H9 (cell line): ENCODE measurements at regions not wholly inside any gene's neighbourhood (a gene's known extent, or its start where the extent isn't known, plus 50 kb on each side); places are given as distances from the start of the nearest gene placed in this dataset.

ENCODE experiments used
- DNase-seq: peaks from one replicate; pipeline ENCODE4 v3.0.0-alpha.2; 2017
- H2AFZ ChIP-seq: one replicate; pipeline ENCODE4 v1.6.1; 2013; ENCODE audit warnings: mild to moderate bottlenecking, low read length, control low read depth, moderate library complexity
- H2AK5ac ChIP-seq: 2 replicates; pipeline ENCODE4 v1.6.1; 2013; ENCODE audit warnings: low read length, control low read depth, mixed read lengths; ENCODE audit not compliant: insufficient read length
- H2BK120ac ChIP-seq: one replicate; pipeline ENCODE4 v1.6.1; 2013; ENCODE audit warnings: low read depth, mild to moderate bottlenecking, low read length, control low read depth, inconsistent platforms; ENCODE audit not compliant: poor library complexity, severe bottlenecking
- H2BK12ac ChIP-seq: 2 replicates; pipeline ENCODE4 v1.6.1; 2013; ENCODE audit warnings: low read length, control low read depth, mixed read lengths, low read depth; ENCODE audit not compliant: insufficient read length
- H2BK15ac ChIP-seq: 2 replicates; pipeline ENCODE4 v1.6.1; 2013; ENCODE audit warnings: low read depth, low read length, control low read depth
- H2BK20ac ChIP-seq: one replicate; pipeline ENCODE4 v1.6.1; 2013; ENCODE audit warnings: low read depth, mild to moderate bottlenecking, low read length, control low read depth, inconsistent platforms; ENCODE audit not compliant: poor library complexity, severe bottlenecking
- H2BK5ac ChIP-seq: 2 replicates; pipeline ENCODE4 v1.6.1; 2013; ENCODE audit warnings: low read length, control low read depth, mixed read lengths; ENCODE audit not compliant: insufficient read length
- H3K14ac ChIP-seq: 2 replicates; pipeline ENCODE4 v1.6.1; 2013; ENCODE audit warnings: low read length, control low read depth; ENCODE audit not compliant: insufficient read depth
- H3K18ac ChIP-seq: 2 replicates; pipeline ENCODE4 v1.6.1; 2013; ENCODE audit warnings: low read depth, mild to moderate bottlenecking, mixed read lengths, low read length, control low read depth; ENCODE audit not compliant: insufficient read length
- H3K23ac ChIP-seq: 2 replicates; pipeline ENCODE4 v1.6.1; 2013; ENCODE audit warnings: low read length, control low read depth, mixed read lengths, low read depth; ENCODE audit not compliant: insufficient read length
- H3K23me2 ChIP-seq: 2 replicates; pipeline ENCODE4 v1.6.1; 2013; ENCODE audit warnings: low read depth, mild to moderate bottlenecking, mixed read lengths, low read length, control low read depth; ENCODE audit not compliant: insufficient read length, poor library complexity, severe bottlenecking
- H3K27ac ChIP-seq: 2 replicates; pipeline ENCODE4 v1.5.1; 2013; ENCODE audit warnings: low read length, control low read depth, mixed read lengths, low read depth; ENCODE audit not compliant: insufficient read length
- H3K27me3 ChIP-seq: 2 replicates; pipeline ENCODE4 v1.6.1; 2013; ENCODE audit warnings: low read length, control low read depth, inconsistent platforms; ENCODE audit not compliant: insufficient read depth
- H3K4ac ChIP-seq: 2 replicates; pipeline ENCODE4 v1.6.1; 2013; ENCODE audit warnings: low read depth, mild to moderate bottlenecking, control low read depth, inconsistent platforms, low read length, moderate library complexity
- H3K4me1 ChIP-seq: 2 replicates; pipeline ENCODE4 v1.6.1; 2013; ENCODE audit warnings: low read length, control low read depth, inconsistent platforms; ENCODE audit not compliant: insufficient read depth
- H3K4me2 ChIP-seq: 2 replicates; pipeline ENCODE4 v1.6.1; 2013; ENCODE audit warnings: low read length, control low read depth, mixed read lengths; ENCODE audit not compliant: insufficient read length, insufficient read depth
- H3K56ac ChIP-seq: 2 replicates; pipeline ENCODE4 v1.6.1; 2013; ENCODE audit warnings: low read depth, mild to moderate bottlenecking, mixed read lengths, low read length, control low read depth; ENCODE audit not compliant: insufficient read length
- H3K79me1 ChIP-seq: 2 replicates; pipeline ENCODE4 v1.6.1; 2013; ENCODE audit warnings: low read depth, mild to moderate bottlenecking, moderate library complexity, low read length, control low read depth, inconsistent platforms; ENCODE audit not compliant: insufficient read depth, poor library complexity, severe bottlenecking
- H3K79me2 ChIP-seq: 2 replicates; pipeline ENCODE4 v1.6.1; 2013; ENCODE audit warnings: low read length, control low read depth, inconsistent platforms; ENCODE audit not compliant: insufficient read depth
- H3K9ac ChIP-seq: 2 replicates; pipeline ENCODE4 v1.6.1; 2013; ENCODE audit warnings: low read length, control low read depth, mixed read lengths; ENCODE audit not compliant: insufficient read length; ENCODE audit errors: extremely low read depth
- H3K9me3 ChIP-seq: one replicate; pipeline ENCODE4 v1.6.1; 2013; ENCODE audit warnings: low read depth, low read length, inconsistent platforms; ENCODE audit not compliant: control insufficient read depth
- H3T11ph ChIP-seq: one replicate; pipeline ENCODE4 v1.6.1; 2013; ENCODE audit warnings: mild to moderate bottlenecking, low read length, control low read depth, inconsistent platforms
- H4K20me1 ChIP-seq: one replicate; pipeline ENCODE4 v1.6.1; 2013; ENCODE audit not compliant: control insufficient read depth, insufficient read length, insufficient read depth
- H4K5ac ChIP-seq: 2 replicates; pipeline ENCODE4 v1.6.1; 2013; ENCODE audit warnings: low read depth, mild to moderate bottlenecking, mixed read lengths, low read length, control low read depth; ENCODE audit not compliant: insufficient read length
- H4K8ac ChIP-seq: replicated peaks from 2 replicates; pipeline ENCODE4 v1.6.1; 2013; ENCODE audit warnings: low read length, control low read depth, mixed read lengths, low read depth; ENCODE audit not compliant: insufficient read length
- H4K91ac ChIP-seq: 2 replicates; pipeline ENCODE4 v1.6.1; 2013; ENCODE audit warnings: low read depth, mild to moderate bottlenecking, moderate library complexity, mixed read lengths, low read length, control low read depth; ENCODE audit not compliant: insufficient read length
- H3K27ac Mint-ChIP-seq, 3 experiments: 2 replicates in 2 of 3; 3 replicates in 1 of 3; pipeline ENCODE4 v1.8.0; 2020 to 2021; ENCODE audit warnings: mixed read lengths in 3 of 3, mild to moderate bottlenecking in 1 of 3, moderate library complexity in 1 of 3
- H3K27me3 Mint-ChIP-seq: 2 replicates; pipeline ENCODE4 v1.8.0; 2021; ENCODE audit warnings: low read depth, mild to moderate bottlenecking, moderate library complexity, mixed read lengths
- H3K36me3 Mint-ChIP-seq, 3 experiments: 2 replicates in 2 of 3; 3 replicates in 1 of 3; pipeline ENCODE4 v1.8.0; 2020 to 2021; ENCODE audit warnings: low read depth in 3 of 3, mixed read lengths in 3 of 3; ENCODE audit not compliant: insufficient read depth in 1 of 3
- H3K4me1 Mint-ChIP-seq, 2 experiments: 2 replicates each; pipeline ENCODE4 v1.8.0; 2020; ENCODE audit warnings: mixed read lengths in 2 of 2
- H3K4me3 Mint-ChIP-seq, 2 experiments: 2 replicates in 1 of 2; 3 replicates in 1 of 2; pipeline ENCODE4 v1.8.0; 2020 to 2021; ENCODE audit warnings: mild to moderate bottlenecking in 2 of 2, mixed read lengths in 2 of 2, moderate library complexity in 1 of 2
- H3K9me3 Mint-ChIP-seq, 2 experiments: 2 replicates in 1 of 2; 3 replicates in 1 of 2; pipeline ENCODE4 v1.8.0; 2020; ENCODE audit warnings: mild to moderate bottlenecking in 2 of 2, mixed read lengths in 2 of 2, moderate library complexity in 1 of 2
- WGBS: extraction: QIAGEN DNeasy Blood & Tissue Kit; methylation state at CpG from one replicate; pipeline ENCODE4 v1.1.7; 2013; ENCODE audit warnings: missing lambda C conversion rate, low lambda C conversion rate, mixed read lengths; ENCODE audit not compliant: insufficient read length; ENCODE audit errors: extremely low coverage; 5-methylcytosine and 5-hydroxymethylcytosine counted together
- TF ChIP-seq, protein P1 (sequence below): fragments of 200-600 bp; sonication (generic); conservative IDR thresholded peaks from 3 replicates; pipeline ENCODE4 v1.8.0; 2021; ENCODE audit warnings: antibody characterized with exemption, mild to moderate bottlenecking

DNA sequence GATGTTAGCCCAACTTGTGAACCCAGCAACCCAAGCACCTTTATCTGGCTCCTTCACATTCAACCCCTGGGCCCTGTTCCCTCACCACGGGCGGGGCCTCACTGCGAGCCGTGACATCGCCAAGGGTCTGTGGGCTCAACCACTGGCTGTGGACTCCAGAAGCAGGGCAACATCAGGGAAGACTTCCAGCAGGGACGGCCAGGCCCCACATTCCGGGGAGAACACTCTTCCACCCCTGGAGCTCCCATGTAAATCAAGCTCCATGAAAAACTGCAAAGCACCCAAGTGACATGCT lies 175.3 kb downstream of the ERCC6L2 start:
- Histone ChIP-seq H3K9ac (no peak overlapping the region), H3K18ac (no peak overlapping the region), H3K4ac (no peak overlapping the region), H2BK5ac (no peak overlapping the region), H3K4me2 (no peak overlapping the region), H4K91ac (no peak overlapping the region), H2BK15ac (no peak overlapping the region), H2BK12ac (no peak overlapping the region), H3K79me2 (no peaks in the 10 kb centered on the region), H3K14ac (no peak overlapping the region), H3K27ac (no peak overlapping the region), H4K8ac (no peak overlapping the region), H4K5ac (no peak overlapping the region), H3K23ac (no peak overlapping the region), H2AK5ac (no peak overlapping the region), H3K23me2 (no peaks in the 10 kb centered on the region), H3K56ac (no peak overlapping the region), H2BK120ac (no peak overlapping the region), H3K27me3 (no peaks in the 10 kb centered on the region), H3K9me3 (no peaks in the 10 kb centered on the region), H2AFZ (no peak overlapping the region), H2BK20ac (no peak overlapping the region), H3K79me1 (no peaks in the 10 kb centered on the region), H4K20me1 (no peaks in the 10 kb centered on the region), H3K4me1 (peaks cover 7% of the 10 kb centered on the region; the same call in 1 of the 2 replicates), H3T11ph (no peak overlapping the region)
- no peak for DNase-seq
- peaks cover 5 to 11% of the 10 kb centered on the region in 2 experiments; a peak in 4 of 5 replicates for H3K9me3 Mint-ChIP-seq
- peaks cover 32 to 48% of the 10 kb centered on the region in 2 experiments for H3K4me1 Mint-ChIP-seq
- TF ChIP-seq, protein P1, sequence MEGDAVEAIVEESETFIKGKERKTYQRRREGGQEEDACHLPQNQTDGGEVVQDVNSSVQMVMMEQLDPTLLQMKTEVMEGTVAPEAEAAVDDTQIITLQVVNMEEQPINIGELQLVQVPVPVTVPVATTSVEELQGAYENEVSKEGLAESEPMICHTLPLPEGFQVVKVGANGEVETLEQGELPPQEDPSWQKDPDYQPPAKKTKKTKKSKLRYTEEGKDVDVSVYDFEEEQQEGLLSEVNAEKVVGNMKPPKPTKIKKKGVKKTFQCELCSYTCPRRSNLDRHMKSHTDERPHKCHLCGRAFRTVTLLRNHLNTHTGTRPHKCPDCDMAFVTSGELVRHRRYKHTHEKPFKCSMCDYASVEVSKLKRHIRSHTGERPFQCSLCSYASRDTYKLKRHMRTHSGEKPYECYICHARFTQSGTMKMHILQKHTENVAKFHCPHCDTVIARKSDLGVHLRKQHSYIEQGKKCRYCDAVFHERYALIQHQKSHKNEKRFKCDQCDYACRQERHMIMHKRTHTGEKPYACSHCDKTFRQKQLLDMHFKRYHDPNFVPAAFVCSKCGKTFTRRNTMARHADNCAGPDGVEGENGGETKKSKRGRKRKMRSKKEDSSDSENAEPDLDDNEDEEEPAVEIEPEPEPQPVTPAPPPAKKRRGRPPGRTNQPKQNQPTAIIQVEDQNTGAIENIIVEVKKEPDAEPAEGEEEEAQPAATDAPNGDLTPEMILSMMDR, result no peak
- peaks cover 0 to 5% (median 3%) of the 10 kb centered on the region in 3 experiments; a peak in 6 of 7 replicates for H3K36me3 Mint-ChIP-seq
- no CpG with 5 or more reads among the region's 7 CpGs for WGBS
- H3K27ac Mint-ChIP-seq, result peak overlapping the region in 1 of 3 experiments; percentile 48; a peak in 1 of 7 replicates
- peaks cover 29% of the 10 kb centered on the region for H3K27me3 Mint-ChIP-seq
- H3K4me3 Mint-ChIP-seq, result no peak overlapping the region
